Panc1 (cell line): ENCODE measurements at regions not wholly inside any gene's neighbourhood (a gene's known extent, or its start where the extent isn't known, plus 50 kb on each side); places are given as distances from the start of the nearest gene placed in this dataset.

Experiments used
- ATAC-seq: fragments of 200-7000 bp; cut with Tn5 transposase; 2 replicates; pipeline ENCODE4 v1.9.1; 2020; ENCODE audit warnings: mild to moderate bottlenecking, moderate library complexity
- BruUV-seq: library from RNA; stranded (reverse); fragments of 400-500 nt; replicated peaks from 2 replicates; lab custom pipeline; 2021; lab: Mats Ljungman, UMichigan
- CTCF ChIA-PET: fragments of 300-600 bp; sonication (Branson Sonifier 250); formaldehyde crosslinking; loops from one replicate; lab custom pipeline; 2022; ENCODE audit warnings: antibody characterized with exemption; lab: Charles Lee
- POLR2A ChIA-PET: fragments of 300-600 bp; sonication (Branson Sonifier 250); formaldehyde crosslinking; loops from one replicate; lab custom pipeline; 2022; ENCODE audit warnings: antibody characterized with exemption; lab: Charles Lee
- DNase-seq: peaks from one replicate; pipeline ENCODE4 v3.0.0-alpha.2; 2010; ENCODE audit warnings: low read depth, low spot score
- H3K27ac ChIP-seq: 2 replicates; pipeline ENCODE4 v1.5.1; 2011; ENCODE audit warnings: mild to moderate bottlenecking, low read length, inconsistent platforms
- H3K27me3 ChIP-seq: fragments of 200-500 bp; sonication (Bioruptor generic); 2 replicates; pipeline ENCODE4 v1.6.0; 2014; ENCODE audit warnings: low read length, inconsistent platforms; ENCODE audit not compliant: control insufficient read depth, insufficient read depth
- H3K36me3 ChIP-seq: fragments of 200-500 bp; sonication (Bioruptor generic); 2 replicates; pipeline ENCODE4 v1.5.1; 2014; ENCODE audit warnings: inconsistent platforms, mild to moderate bottlenecking, low read length, moderate library complexity; ENCODE audit not compliant: control insufficient read depth, insufficient read depth
- H3K4me1 ChIP-seq: 2 replicates; pipeline ENCODE4 v1.5.1; 2011; ENCODE audit warnings: inconsistent platforms, mild to moderate bottlenecking, low read length, moderate library complexity; ENCODE audit not compliant: control insufficient read depth, insufficient read depth
- H3K4me3 ChIP-seq, 2 experiments: 2 replicates each; pipeline ENCODE4 v1.5.1; 2011 to 2012; ENCODE audit warnings: low read depth in 2 of 2, low read length in 2 of 2, mild to moderate bottlenecking in 2 of 2, inconsistent platforms in 1 of 2, moderate library complexity in 1 of 2
- H3K9me3 ChIP-seq: fragments of 200-500 bp; sonication (Bioruptor generic); 2 replicates; pipeline ENCODE4 v1.5.1; 2014; ENCODE audit warnings: low read depth, mild to moderate bottlenecking, inconsistent platforms, low read length, moderate library complexity; ENCODE audit not compliant: control insufficient read depth, insufficient read depth
- CTCF ChIP-seq: fragments of 450-650 bp; IDR thresholded peaks from 2 replicates; pipeline ENCODE4 v1.5.1; 2017; ENCODE audit warnings: mild to moderate bottlenecking
- POLR2AphosphoS5 ChIP-seq: IDR thresholded peaks from 2 replicates; pipeline ENCODE4 v1.6.1; 2012; ENCODE audit warnings: mild to moderate bottlenecking, low read depth, low read length, moderate library complexity
- REST ChIP-seq, 2 experiments: IDR thresholded peaks; 2 replicates each; pipeline ENCODE4 v1.6.1; 2011 to 2012; ENCODE audit warnings: low read depth in 2 of 2, control low read depth in 1 of 2, low read length in 1 of 2, mild to moderate bottlenecking in 1 of 2, moderate library complexity in 1 of 2; ENCODE audit not compliant: insufficient read depth in 1 of 2
- SIN3A ChIP-seq: IDR thresholded peaks from 2 replicates; pipeline ENCODE4 v1.6.1; 2012; ENCODE audit warnings: low read depth, mild to moderate bottlenecking, low read length, moderate library complexity, borderline replicate concordance; ENCODE audit not compliant: insufficient read depth
- TCF7L2 ChIP-seq: IDR thresholded peaks from 2 replicates; pipeline ENCODE4 v1.6.1; 2011; ENCODE audit warnings: mild to moderate bottlenecking, low read depth, low read length, inconsistent platforms
- in situ Hi-C: cut with HindIII; loops from 2 replicates; pipeline ENCODE4 v1.10.0; 2016; ENCODE audit warnings: low sequenced_read_pairs, low pct_unique_long_range_greater_than_20kb
- intact Hi-C: fragments of 100-400 bp; cut with micrococcal nuclease; formaldehyde crosslinking; loops from one replicate; pipeline ENCODE4 v1.10.0; 2022; ENCODE audit not compliant: unreplicated experiment

GRCh38 chr2:44829771-44830170, 111.7 kb upstream of the SIX3 start:
- Histone ChIP-seq H3K4me3 (no peak overlapping the region), H3K27ac (no peak overlapping the region), H3K36me3 (no peaks in the 10 kb centered on the region), H3K27me3 (peaks cover 2% of the 10 kb centered on the region; the same call in 1 of the 2 replicates), H3K9me3 (no peaks in the 10 kb centered on the region), H3K4me1 (no peaks in the 10 kb centered on the region)
- no peak for ATAC-seq
- intact Hi-C loops (no loop called here), in situ Hi-C loops (no loop called here)
- TF ChIP-seq TCF7L2 (no peak), SIN3A (no peak), POLR2AphosphoS5 (no peak), REST (IDR thresholded peaks at IDR 0.05; ENCODE audit: insufficient read depth in 1 of 2, low read depth in 2 of 2, low read length in 1 of 2) (no peak), CTCF (no peak)
- CTCF ChIA-PET: no interaction called here
- no TSS peak for BruUV-seq
- no peak for DNase-seq
- POLR2A ChIA-PET: no interaction called here

GRCh38 chr2:44833171-44834069, 108.1 kb upstream of the SIX3 start:
- Histone ChIP-seq H3K27ac (no peak overlapping the region), H3K4me1 (no peaks in the 10 kb centered on the region), H3K9me3 (no peaks in the 10 kb centered on the region), H3K4me3 (no peak overlapping the region), H3K27me3 (peaks cover 2% of the 10 kb centered on the region; the same call in 1 of the 2 replicates), H3K36me3 (no peaks in the 10 kb centered on the region)
- in situ Hi-C loops: no loop called here
- no TSS peak for BruUV-seq
- ChIA-PET POLR2A (no interaction called here), CTCF (no interaction called here)
- ATAC-seq (no peak), DNase-seq (no peak)
- no peak for TF ChIP-seq POLR2AphosphoS5
- no peak for TF ChIP-seq REST (IDR thresholded peaks at IDR 0.05; ENCODE audit: insufficient read depth in 1 of 2, low read depth in 2 of 2, low read length in 1 of 2)
- TF ChIP-seq TCF7L2: no peak
- TF ChIP-seq SIN3A: no peak
- no peak for TF ChIP-seq CTCF
- intact Hi-C loops: no loop called here
